HL-60 (cell line): ENCODE measurements at regions not wholly inside any gene's neighbourhood (a gene's known extent, or its start where the extent isn't known, plus 50 kb on each side); places are given as distances from the start of the nearest gene placed in this dataset.

ENCODE experiments used
- TF ChIP-seq, protein P1 (sequence below): IDR thresholded peaks from 2 replicates; pipeline ENCODE4 v1.6.1; 2012; ENCODE audit warnings: low read depth; ENCODE audit not compliant: insufficient replicate concordance
- TF ChIP-seq, protein P2 (sequence below): IDR thresholded peaks from one replicate; pipeline ENCODE4 v1.5.1; 2011; ENCODE audit warnings: low read length, control low read depth, inconsistent platforms; ENCODE audit not compliant: insufficient read depth

DNA sequence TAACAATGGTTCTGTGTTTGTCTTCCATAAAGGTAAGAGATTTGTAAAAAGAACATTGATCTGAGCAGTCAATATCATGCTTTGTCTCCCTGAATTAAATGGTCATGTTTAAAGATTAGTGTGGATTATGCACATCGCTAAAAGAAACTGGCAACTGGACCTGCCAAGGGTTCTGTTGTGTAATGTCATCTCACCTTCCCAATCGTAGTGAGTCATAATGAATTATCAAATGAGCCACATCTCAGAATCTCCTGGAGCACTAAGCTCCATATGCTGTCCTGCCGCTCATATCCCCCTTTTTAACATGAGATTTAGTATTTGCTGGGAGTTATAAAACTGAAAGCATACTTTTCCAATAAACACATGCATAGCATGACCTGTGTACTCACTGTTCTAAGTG lies 187.0 kb upstream of the OPRM1 start:
- TF ChIP-seq, protein P1, sequence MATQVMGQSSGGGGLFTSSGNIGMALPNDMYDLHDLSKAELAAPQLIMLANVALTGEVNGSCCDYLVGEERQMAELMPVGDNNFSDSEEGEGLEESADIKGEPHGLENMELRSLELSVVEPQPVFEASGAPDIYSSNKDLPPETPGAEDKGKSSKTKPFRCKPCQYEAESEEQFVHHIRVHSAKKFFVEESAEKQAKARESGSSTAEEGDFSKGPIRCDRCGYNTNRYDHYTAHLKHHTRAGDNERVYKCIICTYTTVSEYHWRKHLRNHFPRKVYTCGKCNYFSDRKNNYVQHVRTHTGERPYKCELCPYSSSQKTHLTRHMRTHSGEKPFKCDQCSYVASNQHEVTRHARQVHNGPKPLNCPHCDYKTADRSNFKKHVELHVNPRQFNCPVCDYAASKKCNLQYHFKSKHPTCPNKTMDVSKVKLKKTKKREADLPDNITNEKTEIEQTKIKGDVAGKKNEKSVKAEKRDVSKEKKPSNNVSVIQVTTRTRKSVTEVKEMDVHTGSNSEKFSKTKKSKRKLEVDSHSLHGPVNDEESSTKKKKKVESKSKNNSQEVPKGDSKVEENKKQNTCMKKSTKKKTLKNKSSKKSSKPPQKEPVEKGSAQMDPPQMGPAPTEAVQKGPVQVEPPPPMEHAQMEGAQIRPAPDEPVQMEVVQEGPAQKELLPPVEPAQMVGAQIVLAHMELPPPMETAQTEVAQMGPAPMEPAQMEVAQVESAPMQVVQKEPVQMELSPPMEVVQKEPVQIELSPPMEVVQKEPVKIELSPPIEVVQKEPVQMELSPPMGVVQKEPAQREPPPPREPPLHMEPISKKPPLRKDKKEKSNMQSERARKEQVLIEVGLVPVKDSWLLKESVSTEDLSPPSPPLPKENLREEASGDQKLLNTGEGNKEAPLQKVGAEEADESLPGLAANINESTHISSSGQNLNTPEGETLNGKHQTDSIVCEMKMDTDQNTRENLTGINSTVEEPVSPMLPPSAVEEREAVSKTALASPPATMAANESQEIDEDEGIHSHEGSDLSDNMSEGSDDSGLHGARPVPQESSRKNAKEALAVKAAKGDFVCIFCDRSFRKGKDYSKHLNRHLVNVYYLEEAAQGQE: no peak
- TF ChIP-seq, protein P2, sequence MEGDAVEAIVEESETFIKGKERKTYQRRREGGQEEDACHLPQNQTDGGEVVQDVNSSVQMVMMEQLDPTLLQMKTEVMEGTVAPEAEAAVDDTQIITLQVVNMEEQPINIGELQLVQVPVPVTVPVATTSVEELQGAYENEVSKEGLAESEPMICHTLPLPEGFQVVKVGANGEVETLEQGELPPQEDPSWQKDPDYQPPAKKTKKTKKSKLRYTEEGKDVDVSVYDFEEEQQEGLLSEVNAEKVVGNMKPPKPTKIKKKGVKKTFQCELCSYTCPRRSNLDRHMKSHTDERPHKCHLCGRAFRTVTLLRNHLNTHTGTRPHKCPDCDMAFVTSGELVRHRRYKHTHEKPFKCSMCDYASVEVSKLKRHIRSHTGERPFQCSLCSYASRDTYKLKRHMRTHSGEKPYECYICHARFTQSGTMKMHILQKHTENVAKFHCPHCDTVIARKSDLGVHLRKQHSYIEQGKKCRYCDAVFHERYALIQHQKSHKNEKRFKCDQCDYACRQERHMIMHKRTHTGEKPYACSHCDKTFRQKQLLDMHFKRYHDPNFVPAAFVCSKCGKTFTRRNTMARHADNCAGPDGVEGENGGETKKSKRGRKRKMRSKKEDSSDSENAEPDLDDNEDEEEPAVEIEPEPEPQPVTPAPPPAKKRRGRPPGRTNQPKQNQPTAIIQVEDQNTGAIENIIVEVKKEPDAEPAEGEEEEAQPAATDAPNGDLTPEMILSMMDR: no peak
